ENCODE measurements at regions not wholly inside any gene's neighbourhood (a gene's known extent, or its start where the extent isn't known, plus 50 kb on each side); places are given as distances from the start of the nearest gene placed in this dataset.

GRCh38 chr10:52472406-52473146, 158.5 kb downstream of the DKK1 start:
- H3K9me3 ChIP-seq = no peaks in the 10 kb centered on the region
- intact Hi-C loops (cut with DNase I) = no loop called here
- H3K27ac ChIP-seq = no peak overlapping the region
- TF ChIP-seq POLR2AphosphoS5 (IDR thresholded peaks at IDR 0.05; ENCODE audit: insufficient read depth in 1 of 2, low read depth in 1 of 2) (no peak), POLR2A (IDR thresholded peaks at IDR 0.05) (no peak), CTCF (IDR thresholded peaks at IDR 0.05) (no peak)
- DNase-seq (ENCODE audit: extremely low spot score in 2 of 2) = no peak
- no peaks in the 10 kb centered on the region for H3K36me3 ChIP-seq
- H3K4me3 ChIP-seq = no peak overlapping the region
- no peaks in the 10 kb centered on the region for H3K27me3 ChIP-seq
- no peaks in the 10 kb centered on the region for H3K4me1 ChIP-seq

DNA sequence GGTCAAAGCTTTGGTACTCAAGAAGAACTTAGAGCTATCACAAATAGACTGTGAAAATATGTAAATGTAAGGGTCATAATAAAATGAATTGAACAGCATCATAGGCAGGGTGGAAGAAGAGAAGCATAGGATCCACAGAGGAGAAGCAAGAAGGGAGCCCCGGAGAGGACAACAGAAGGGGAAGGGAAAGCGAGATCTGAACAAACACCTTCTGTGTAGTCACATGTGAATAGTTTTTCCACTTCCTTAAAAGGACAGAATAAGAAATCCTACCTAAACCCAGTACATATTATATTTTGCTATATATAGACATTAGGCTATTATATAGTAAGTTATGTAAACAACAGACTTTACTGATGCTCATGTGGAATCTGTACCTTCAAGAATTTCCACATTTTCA, 160.2 kb downstream of the DKK1 start:
- no peak overlapping the region for H3K27ac ChIP-seq
- DNase-seq (ENCODE audit: extremely low spot score in 2 of 2) = no peak
- H3K4me3 ChIP-seq = no peak overlapping the region
- no peak for TF ChIP-seq CTCF (IDR thresholded peaks at IDR 0.05)
- no peak for TF ChIP-seq POLR2A (IDR thresholded peaks at IDR 0.05)
- no peak for TF ChIP-seq POLR2AphosphoS5 (IDR thresholded peaks at IDR 0.05; ENCODE audit: insufficient read depth in 1 of 2, low read depth in 1 of 2)
- no peaks in the 10 kb centered on the region for H3K36me3 ChIP-seq
- no peaks in the 10 kb centered on the region for H3K9me3 ChIP-seq
- H3K27me3 ChIP-seq = no peaks in the 10 kb centered on the region
- intact Hi-C loops (cut with DNase I) = no loop called here
- H3K4me1 ChIP-seq = no peaks in the 10 kb centered on the region

GRCh38 chr10:52477305-52477704, 163.2 kb downstream of the DKK1 start:
- no peak for DNase-seq (ENCODE audit: extremely low spot score in 2 of 2)
- Histone ChIP-seq H3K36me3 (no peaks in the 10 kb centered on the region), H3K9me3 (no peaks in the 10 kb centered on the region), H3K4me3 (no peak overlapping the region), H3K27ac (no peak overlapping the region), H3K4me1 (no peaks in the 10 kb centered on the region), H3K27me3 (no peaks in the 10 kb centered on the region)
- intact Hi-C loops (cut with DNase I) = no loop called here
- no peak for TF ChIP-seq CTCF (IDR thresholded peaks at IDR 0.05)
- no peak for TF ChIP-seq POLR2AphosphoS5 (IDR thresholded peaks at IDR 0.05; ENCODE audit: insufficient read depth in 1 of 2, low read depth in 1 of 2)
- no peak for TF ChIP-seq POLR2A (IDR thresholded peaks at IDR 0.05)

- Histone ChIP-seq H3K9me3 (no peaks in the 10 kb centered on the region), H3K36me3 (no peaks in the 10 kb centered on the region), H3K4me1 (no peaks in the 10 kb centered on the region), H3K27me3 (no peaks in the 10 kb centered on the region), H3K27ac (no peak overlapping the region), H3K4me3 (no peak overlapping the region)
- intact Hi-C loops (cut with DNase I) = no loop called here
- TF ChIP-seq POLR2AphosphoS5 (IDR thresholded peaks at IDR 0.05; ENCODE audit: insufficient read depth in 1 of 2, low read depth in 1 of 2) (no peak), POLR2A (IDR thresholded peaks at IDR 0.05) (no peak), CTCF (IDR thresholded peaks at IDR 0.05) (no peak)
- no peak for DNase-seq (ENCODE audit: extremely low spot score in 2 of 2)
Observed at GRCh38 chr10:52479567-52479966, 165.5 kb downstream of the DKK1 start.

DNA sequence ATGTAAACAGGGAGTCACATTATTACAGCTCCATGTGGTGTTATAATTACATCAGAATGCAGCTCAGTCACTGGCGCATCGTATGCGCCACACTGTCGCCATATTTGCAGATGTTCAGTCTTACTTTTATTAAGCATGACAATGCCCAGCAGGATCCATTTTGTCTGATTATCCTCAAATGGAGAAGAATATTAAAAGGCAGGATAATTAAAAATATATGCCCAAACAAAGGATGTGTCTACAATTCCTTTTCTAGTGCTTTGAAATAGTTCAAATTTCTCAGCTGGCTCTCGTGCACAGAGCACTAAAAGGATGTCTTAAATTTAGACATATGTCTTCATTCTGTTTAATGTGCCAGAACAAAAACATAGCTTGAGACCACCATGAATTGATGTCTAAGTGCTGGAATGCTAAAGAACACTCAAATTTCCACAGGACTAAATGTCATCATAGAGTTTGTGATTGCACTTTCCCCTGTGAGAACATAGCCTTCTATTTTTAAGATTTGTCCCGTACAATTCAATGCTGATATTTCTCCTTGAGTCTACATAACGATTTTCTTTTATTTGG, 168.0 kb downstream of the DKK1 start:
- no peaks in the 10 kb centered on the region for H3K27me3 ChIP-seq
- intact Hi-C loops (cut with DNase I) = no loop called here
- no peak overlapping the region for H3K4me3 ChIP-seq
- DNase-seq (ENCODE audit: extremely low spot score in 2 of 2) = no peak
- TF ChIP-seq CTCF (IDR thresholded peaks at IDR 0.05) = no peak
- no peak for TF ChIP-seq POLR2AphosphoS5 (IDR thresholded peaks at IDR 0.05; ENCODE audit: insufficient read depth in 1 of 2, low read depth in 1 of 2)
- no peak for TF ChIP-seq POLR2A (IDR thresholded peaks at IDR 0.05)
- no peaks in the 10 kb centered on the region for H3K4me1 ChIP-seq
- no peak overlapping the region for H3K27ac ChIP-seq
- no peaks in the 10 kb centered on the region for H3K9me3 ChIP-seq
- no peaks in the 10 kb centered on the region for H3K36me3 ChIP-seq

Measured in vagina (tissue), 2 donors.